HL-60 (cell line): ENCODE measurements at regions not wholly inside any gene's neighbourhood (a gene's known extent, or its start where the extent isn't known, plus 50 kb on each side); places are given as distances from the start of the nearest gene placed in this dataset.

Source experiments
- DNase-seq, 2 experiments: peaks; one replicate each; pipeline ENCODE4 v3.0.0-alpha.2; 2010 to 2020; ENCODE audit warnings: low read depth in 1 of 2, low spot score in 1 of 2
- H3K27ac ChIP-seq: fragments of 250-450 bp; sonication (Bioruptor Pico); replicated peaks from 2 replicates; pipeline ENCODE4 v1.5.1; 2020; ENCODE audit warnings: mild to moderate bottlenecking, moderate library complexity
- H3K27me3 ChIP-seq: fragments of 250-450 bp; sonication (Bioruptor Pico); 2 replicates; pipeline ENCODE4 v1.5.1; 2021; ENCODE audit warnings: mild to moderate bottlenecking, moderate library complexity; ENCODE audit not compliant: insufficient read depth, poor library complexity, severe bottlenecking
- H3K4me3 ChIP-seq: replicated peaks from 2 replicates; pipeline ENCODE4 v1.5.1; 2011; ENCODE audit warnings: mild to moderate bottlenecking, control low read depth, low read length; ENCODE audit not compliant: insufficient read depth
- CTCF ChIP-seq: IDR thresholded peaks from one replicate; pipeline ENCODE4 v1.5.1; 2011; ENCODE audit warnings: low read length, control low read depth, inconsistent platforms; ENCODE audit not compliant: insufficient read depth
- GABPA ChIP-seq: IDR thresholded peaks from 2 replicates; pipeline ENCODE4 v1.6.1; 2012; ENCODE audit warnings: low read depth
- POLR2AphosphoS5 ChIP-seq: IDR thresholded peaks from 2 replicates; pipeline ENCODE4 v1.6.1; 2012; ENCODE audit warnings: low read depth
- REST ChIP-seq: IDR thresholded peaks from 2 replicates; pipeline ENCODE4 v1.6.1; 2012; ENCODE audit warnings: low read depth; ENCODE audit not compliant: insufficient replicate concordance
- SPI1 ChIP-seq: IDR thresholded peaks from 2 replicates; pipeline ENCODE4 v1.6.1; 2012; ENCODE audit warnings: low read depth, mild to moderate bottlenecking, borderline replicate concordance

- TF ChIP-seq CTCF (no peak), GABPA (no peak), SPI1 (no peak), REST (no peak), POLR2AphosphoS5 (no peak)
- no peak for DNase-seq
- peaks cover 6% of the 10 kb centered on the region for H3K27me3 ChIP-seq
- H3K4me3 ChIP-seq = no peak overlapping the region
- no peak overlapping the region for H3K27ac ChIP-seq
Measured at GRCh38 chr1:168400139-168400538, 119.5 kb downstream of the TBX19 start.

- no peak for DNase-seq
Measured at GRCh38 chr1:168397806-168398205, 117.1 kb downstream of the TBX19 start.

More at GRCh38 chr1:168397806-168398205, 117.1 kb downstream of the TBX19 start:
- Histone ChIP-seq H3K4me3 (no peak overlapping the region), H3K27ac (no peak overlapping the region), H3K27me3 (peaks cover 6% of the 10 kb centered on the region)
- TF ChIP-seq SPI1 (no peak), REST (no peak), CTCF (no peak), POLR2AphosphoS5 (no peak), GABPA (no peak)
